CD4-positive, alpha-beta T cell (primary cell): ENCODE measurements at regions not wholly inside any gene's neighbourhood (a gene's known extent, or its start where the extent isn't known, plus 50 kb on each side); places are given as distances from the start of the nearest gene placed in this dataset.

Experiments used
- ATAC-seq: fragments of 200-7000 bp; cut with Tn5 transposase; one replicate; pipeline ENCODE4 v1.10.0; 2022; ENCODE audit warnings: mild to moderate bottlenecking; ENCODE audit not compliant: poor library complexity
- CTCF ChIA-PET: fragments of 350-600 bp; sonication (Branson Sonifier 250); formaldehyde crosslinking; loops from one replicate; lab custom pipeline; 2021; ENCODE audit warnings: antibody characterized with exemption, inconsistent platforms; lab: Charles Lee
- POLR2A ChIA-PET: fragments of 350-600 bp; sonication (Branson Sonifier 250); formaldehyde crosslinking; loops from one replicate; lab custom pipeline; 2021; ENCODE audit warnings: antibody characterized with exemption, inconsistent platforms; lab: Charles Lee
- DNase-seq, 14 experiments: peaks; one replicate each; pipeline ENCODE4 v3.0.0-alpha.2; 2013 to 2020; ENCODE audit warnings: mixed read lengths in 2 of 14
- H3K27ac ChIP-seq, 2 donors: one replicate each; pipeline versions ENCODE4 v1.5.1 to v1.7.0; 2013; ENCODE audit warnings: low read length in 2 of 2, low read depth in 1 of 2, mild to moderate bottlenecking in 1 of 2
- H3K27me3 ChIP-seq, 2 experiments: 1 replicate in 1 of 2; 2 replicates in 1 of 2; pipeline versions ENCODE4 v1.6.1 to v1.7.0; 2013; ENCODE audit warnings: low read length in 2 of 2, control low read depth in 1 of 2, mild to moderate bottlenecking in 1 of 2, moderate library complexity in 1 of 2; ENCODE audit not compliant: insufficient read depth in 2 of 2, control insufficient read depth in 1 of 2
- H3K36me3 ChIP-seq: one replicate; pipeline ENCODE4 v1.6.1; 2013; ENCODE audit warnings: low read length, control low read depth; ENCODE audit not compliant: insufficient read depth
- H3K4me1 ChIP-seq: one replicate; pipeline ENCODE4 v1.6.1; 2013; ENCODE audit warnings: low read length, control low read depth; ENCODE audit not compliant: insufficient read depth
- H3K4me3 ChIP-seq: one replicate; pipeline ENCODE4 v1.5.1; 2013; ENCODE audit warnings: mild to moderate bottlenecking, low read length, moderate library complexity
- H3K9me3 ChIP-seq, 2 experiments: 1 replicate in 1 of 2; 2 replicates in 1 of 2; pipeline versions ENCODE4 v1.6.1 to v1.7.0; 2013; ENCODE audit warnings: low read length in 2 of 2, mild to moderate bottlenecking in 2 of 2, control low read depth in 1 of 2, moderate library complexity in 1 of 2; ENCODE audit not compliant: control insufficient read depth in 1 of 2, insufficient read depth in 1 of 2
- H3K27ac Mint-ChIP-seq: one replicate; pipeline ENCODE4 v1.8.0; 2020; ENCODE audit warnings: mixed read lengths
- H3K27me3 Mint-ChIP-seq: one replicate; pipeline ENCODE4 v1.8.0; 2021; ENCODE audit warnings: mixed read lengths
- H3K36me3 Mint-ChIP-seq: one replicate; pipeline ENCODE4 v1.8.0; 2021; ENCODE audit warnings: low read depth, mixed read lengths
- H3K4me1 Mint-ChIP-seq: one replicate; pipeline ENCODE4 v1.8.0; 2021; ENCODE audit warnings: low read depth, mixed read lengths
- H3K4me3 Mint-ChIP-seq: one replicate; pipeline ENCODE4 v1.8.0; 2020; ENCODE audit warnings: mild to moderate bottlenecking, mixed read lengths
- H3K9me3 Mint-ChIP-seq: one replicate; pipeline ENCODE4 v1.8.0; 2020; ENCODE audit warnings: mixed read lengths
- CTCF ChIP-seq: fragments of 200-600 bp; IDR thresholded peaks from one replicate; pipeline ENCODE4 v1.8.0; 2022; ENCODE audit warnings: antibody characterized with exemption, mild to moderate bottlenecking
- intact Hi-C, 2 experiments: fragments of 100-400 bp; cut with DNase I in 1 of 2; cut with micrococcal nuclease in 1 of 2; formaldehyde crosslinking; loops; one replicate each; pipeline versions ENCODE4 v1.15.1 to v1.9.0; 2023 to 2025; cut with DNase I, micrococcal nuclease

- no peak overlapping the region for H3K27ac Mint-ChIP-seq
- Histone ChIP-seq H3K27me3 (no peaks in the 10 kb centered on the region), H3K4me1 (no peaks in the 10 kb centered on the region), H3K36me3 (no peaks in the 10 kb centered on the region), H3K27ac (no peak overlapping the region), H3K4me3 (no peak overlapping the region), H3K9me3 (no peaks in the 10 kb centered on the region)
- H3K9me3 Mint-ChIP-seq: no peaks in the 10 kb centered on the region
- ATAC-seq (no peak), DNase-seq (no peak)
- peaks cover 3% of the 10 kb centered on the region for H3K27me3 Mint-ChIP-seq
- no peaks in the 10 kb centered on the region for H3K36me3 Mint-ChIP-seq
- TF ChIP-seq CTCF: no peak
- H3K4me1 Mint-ChIP-seq: no peaks in the 10 kb centered on the region
- H3K4me3 Mint-ChIP-seq: no peak overlapping the region
- CTCF ChIA-PET: no interaction called here
- intact Hi-C loops: no loop called here
- POLR2A ChIA-PET: no interaction called here
Measured at GRCh38 chr4:163702736-163703135, 208.2 kb downstream of the TMA16 start.

- H3K4me3 ChIP-seq: no peak overlapping the region
- no peaks in the 10 kb centered on the region for H3K4me1 ChIP-seq
- TF ChIP-seq CTCF: no peak
- CTCF ChIA-PET: no interaction called here
- Mint-ChIP-seq H3K36me3 (no peaks in the 10 kb centered on the region), H3K27me3 (peaks cover 3% of the 10 kb centered on the region), H3K27ac (no peak overlapping the region), H3K9me3 (no peaks in the 10 kb centered on the region), H3K4me1 (no peaks in the 10 kb centered on the region), H3K4me3 (no peak overlapping the region)
- POLR2A ChIA-PET: no interaction called here
- no peaks in the 10 kb centered on the region for H3K9me3 ChIP-seq
- intact Hi-C loops: no loop called here
- DNase-seq (no peak), ATAC-seq (no peak)
- no peaks in the 10 kb centered on the region for H3K36me3 ChIP-seq
- H3K27me3 ChIP-seq: no peaks in the 10 kb centered on the region
- no peak overlapping the region for H3K27ac ChIP-seq
Measured at GRCh38 chr4:163703251-163703650, 208.8 kb downstream of the TMA16 start.

GRCh38 chr4:163707873-163708272, 213.4 kb downstream of the TMA16 start:
- ATAC-seq (no peak), DNase-seq (no peak)
- Mint-ChIP-seq H3K27me3 (peaks cover 3% of the 10 kb centered on the region), H3K4me3 (no peak overlapping the region), H3K9me3 (no peaks in the 10 kb centered on the region), H3K4me1 (no peaks in the 10 kb centered on the region), H3K27ac (no peak overlapping the region), H3K36me3 (no peaks in the 10 kb centered on the region)
- Histone ChIP-seq H3K27me3 (no peaks in the 10 kb centered on the region), H3K27ac (no peak overlapping the region), H3K9me3 (no peaks in the 10 kb centered on the region), H3K4me1 (no peaks in the 10 kb centered on the region), H3K4me3 (no peak overlapping the region), H3K36me3 (no peaks in the 10 kb centered on the region)
- ChIA-PET CTCF (no interaction called here), POLR2A (no interaction called here)
- TF ChIP-seq CTCF: no peak
- intact Hi-C loops: no loop called here
